ENCODE measurements at regions not wholly inside any gene's neighbourhood (a gene's known extent, or its start where the extent isn't known, plus 50 kb on each side); places are given as distances from the start of the nearest gene placed in this dataset.

GRCh38 chr11:42271306-42271705 is 811.9 kb upstream of the LRRC4C start:
- TF ChIP-seq GABPA (IDR thresholded peaks at IDR 0.05; ENCODE audit: low read depth) (no peak), SPI1 (IDR thresholded peaks at IDR 0.05; ENCODE audit: borderline replicate concordance, low read depth) (no peak), CTCF (IDR thresholded peaks at IDR 0.05; ENCODE audit: insufficient read depth, low read length) (no peak), REST (IDR thresholded peaks at IDR 0.05; ENCODE audit: insufficient replicate concordance, low read depth) (no peak), POLR2AphosphoS5 (IDR thresholded peaks at IDR 0.05; ENCODE audit: low read depth) (no peak)
- no peaks in the 10 kb centered on the region for H3K27me3 ChIP-seq (ENCODE audit: insufficient read depth, poor library complexity, severe bottlenecking)
- no peak for DNase-seq (ENCODE audit: low read depth in 1 of 2, low spot score in 1 of 2)

GRCh38 chr11:42273977-42274376 is 814.5 kb upstream of the LRRC4C start:
- no peak for DNase-seq (ENCODE audit: low read depth in 1 of 2, low spot score in 1 of 2)
- TF ChIP-seq POLR2AphosphoS5 (IDR thresholded peaks at IDR 0.05; ENCODE audit: low read depth) (no peak), SPI1 (IDR thresholded peaks at IDR 0.05; ENCODE audit: borderline replicate concordance, low read depth) (no peak), CTCF (IDR thresholded peaks at IDR 0.05; ENCODE audit: insufficient read depth, low read length) (no peak), REST (IDR thresholded peaks at IDR 0.05; ENCODE audit: insufficient replicate concordance, low read depth) (no peak), GABPA (IDR thresholded peaks at IDR 0.05; ENCODE audit: low read depth) (no peak)
- H3K4me3 ChIP-seq (replicated peaks; ENCODE audit: insufficient read depth, low read length): no peak overlapping the region
- no peak overlapping the region for H3K27ac ChIP-seq (replicated peaks)
- no peaks in the 10 kb centered on the region for H3K27me3 ChIP-seq (ENCODE audit: insufficient read depth, poor library complexity, severe bottlenecking)

More at GRCh38 chr11:42271306-42271705, 811.9 kb upstream of the LRRC4C start:
- Histone ChIP-seq H3K4me3 (replicated peaks; ENCODE audit: insufficient read depth, low read length) (no peak overlapping the region), H3K27ac (replicated peaks) (no peak overlapping the region)

GRCh38 chr11:42296910-42297309 is 837.5 kb upstream of the LRRC4C start:
- H3K27ac ChIP-seq (replicated peaks): no peak overlapping the region
- no peaks in the 10 kb centered on the region for H3K27me3 ChIP-seq (ENCODE audit: insufficient read depth, poor library complexity, severe bottlenecking)
- H3K4me3 ChIP-seq (replicated peaks; ENCODE audit: insufficient read depth, low read length): no peak overlapping the region
- DNase-seq (ENCODE audit: low read depth in 1 of 2, low spot score in 1 of 2): no peak
- no peak for TF ChIP-seq REST (IDR thresholded peaks at IDR 0.05; ENCODE audit: insufficient replicate concordance, low read depth)
- TF ChIP-seq POLR2AphosphoS5 (IDR thresholded peaks at IDR 0.05; ENCODE audit: low read depth): no peak
- TF ChIP-seq CTCF (IDR thresholded peaks at IDR 0.05; ENCODE audit: insufficient read depth, low read length): no peak
- TF ChIP-seq GABPA (IDR thresholded peaks at IDR 0.05; ENCODE audit: low read depth): no peak
- TF ChIP-seq SPI1 (IDR thresholded peaks at IDR 0.05; ENCODE audit: borderline replicate concordance, low read depth): no peak
